DMS153 (cell line): ENCODE measurements at regions not wholly inside any gene's neighbourhood (a gene's known extent, or its start where the extent isn't known, plus 50 kb on each side); places are given as distances from the start of the nearest gene placed in this dataset.
"Not testable (repeated sequence)": the region's sequence is repeated elsewhere in the genome, so short reads cannot be mapped to it uniquely, and the experiment has no call there.

Experiments used
- DNase-seq: peaks from one replicate; lab custom pipeline; 2025; lab: John Stamatoyannopoulos, UW

GRCh38 chr2:13532781-13533523 is 816.2 kb downstream of the TRIB2 start:
- DNase-seq = not testable (repeated sequence)

- DNase-seq = no peak
These were observed 816.8 kb downstream of the TRIB2 start for GRCh38 chr2:13533524-13533922.

- no peak for DNase-seq
These were observed 820.2 kb downstream of the TRIB2 start for GRCh38 chr2:13536941-13537340.

- no peak for DNase-seq
These were observed 821.1 kb downstream of the TRIB2 start for GRCh38 chr2:13537771-13538349.

GRCh38 chr2:13539296-13539695 is 822.6 kb downstream of the TRIB2 start:
- no peak for DNase-seq

- DNase-seq = no peak
These were observed 825.3 kb downstream of the TRIB2 start for GRCh38 chr2:13542061-13542460.

- DNase-seq = no peak
These were observed 825.9 kb downstream of the TRIB2 start for GRCh38 chr2:13542642-13543041.

- DNase-seq = no peak
These were observed 826.8 kb downstream of the TRIB2 start for GRCh38 chr2:13543550-13543949.

GRCh38 chr2:13545320-13545719 is 828.6 kb downstream of the TRIB2 start:
- DNase-seq = no peak

- DNase-seq = no peak
These were observed 829.4 kb downstream of the TRIB2 start for GRCh38 chr2:13546131-13546530.

- DNase-seq = peak; percentile 1
These were observed 833.8 kb downstream of the TRIB2 start for GRCh38 chr2:13550285-13551231.

- DNase-seq = no peak
These were observed 841.6 kb downstream of the TRIB2 start for GRCh38 chr2:13558368-13558767.

GRCh38 chr2:13560322-13560721 is 843.6 kb downstream of the TRIB2 start:
- DNase-seq = no peak

- DNase-seq = no peak
These were observed 855.7 kb downstream of the TRIB2 start for GRCh38 chr2:13572466-13572865.

- DNase-seq = no peak
These were observed 858.1 kb downstream of the TRIB2 start for GRCh38 chr2:13574831-13575230.

- DNase-seq = no peak
These were observed 859.8 kb downstream of the TRIB2 start for GRCh38 chr2:13576406-13577036.

GRCh38 chr2:13578547-13578946 is 861.8 kb downstream of the TRIB2 start:
- DNase-seq = no peak

- DNase-seq = no peak
These were observed 864.7 kb downstream of the TRIB2 start for GRCh38 chr2:13581471-13581870.

GRCh38 chr2:13583609-13584008 is 866.9 kb downstream of the TRIB2 start:
- no peak for DNase-seq

GRCh38 chr2:13584020-13584419 is 867.3 kb downstream of the TRIB2 start:
- DNase-seq = no peak

- DNase-seq = no peak
These were observed 869.0 kb downstream of the TRIB2 start for GRCh38 chr2:13585732-13586131.

- no peak for DNase-seq
These were observed 879.5 kb downstream of the TRIB2 start for GRCh38 chr2:13596233-13596632.
